Transverse colon (tissue), 4 donors: ENCODE measurements at regions not wholly inside any gene's neighbourhood (a gene's known extent, or its start where the extent isn't known, plus 50 kb on each side); places are given as distances from the start of the nearest gene placed in this dataset.

Experiments
- DNase-seq: peaks from one replicate; pipeline ENCODE4 v3.0.0-alpha.2; 2019
- H3K27ac ChIP-seq, 4 donors: fragments of 200-600 bp; sonication (generic); 2 replicates each; pipeline ENCODE4 v1.5.1; 2016 to 2018; ENCODE audit warnings: inconsistent platforms in 4 of 4
- H3K27me3 ChIP-seq: fragments of 200-600 bp; sonication (generic); 2 replicates; pipeline ENCODE4 v1.5.1; 2017; ENCODE audit warnings: inconsistent platforms
- H3K36me3 ChIP-seq, 4 donors: fragments of 200-600 bp; sonication (generic); 2 replicates each; pipeline ENCODE4 v1.5.1; 2017 to 2019; ENCODE audit warnings: inconsistent platforms in 4 of 4
- H3K4me1 ChIP-seq, 4 donors: fragments of 200-600 bp; sonication (generic); 2 replicates each; pipeline ENCODE4 v1.5.1; 2017 to 2020; ENCODE audit warnings: inconsistent platforms in 4 of 4
- H3K4me3 ChIP-seq, 4 donors: fragments of 200-600 bp; sonication (generic); 1 replicate in 1 of 4; 2 replicates in 3 of 4; pipeline versions ENCODE4 v1.5.1 to v1.6.1; 2017 to 2019; ENCODE audit warnings: inconsistent platforms in 4 of 4
- H3K9me3 ChIP-seq, 2 donors: fragments of 200-600 bp; sonication (generic); 2 replicates each; pipeline ENCODE4 v1.5.1; 2017 to 2019; ENCODE audit warnings: inconsistent platforms in 2 of 2
- CTCF ChIP-seq, 5 experiments: fragments of 200-600 bp in 3 of 5; fragments of 450-650 bp in 2 of 5; sonication (generic) in 3 of 5; IDR thresholded peaks; 1 replicate in 2 of 5; 2 replicates in 3 of 5; pipeline ENCODE4 v1.5.1; 2016 to 2017; ENCODE audit warnings: antibody characterized with exemption in 5 of 5, inconsistent platforms in 3 of 5, mild to moderate bottlenecking in 2 of 5, moderate library complexity in 1 of 5
- EP300 ChIP-seq: sonication (generic); formaldehyde crosslinking; IDR thresholded peaks from one replicate; pipeline ENCODE4 v1.6.1; 2017; ENCODE audit warnings: antibody characterized with exemption, low read depth
- POLR2A ChIP-seq: fragments of 450-650 bp; IDR thresholded peaks from one replicate; pipeline ENCODE4 v1.6.1; 2016; ENCODE audit warnings: antibody characterized with exemption, mild to moderate bottlenecking, moderate library complexity
- POLR2AphosphoS5 ChIP-seq, 3 donors: sonication (generic); formaldehyde crosslinking; IDR thresholded peaks; one replicate each; pipeline ENCODE4 v1.6.1; 2016; ENCODE audit warnings: antibody characterized with exemption in 3 of 3
- WGBS, 2 donors: methylation state at CpG; one replicate each; pipeline ENCODE4 v1.1.5; 2018; ENCODE audit warnings: low coverage in 1 of 2; 5-methylcytosine and 5-hydroxymethylcytosine counted together
- in situ Hi-C, 4 donors: fragments of 200-750 bp; cut with MboI; loops; one replicate each; pipeline versions ENCODE4 v1.15.0 to v1.15.1; 2017; ENCODE audit warnings: low sequenced_read_pairs in 3 of 4, low pct_ligation_motif_present in 1 of 4, low pct_unique_long_range_greater_than_20kb in 1 of 4
- intact Hi-C: fragments of 100-400 bp; cut with DNase I; formaldehyde crosslinking; loops from one replicate; pipeline ENCODE4 v1.15.1; 2023; ENCODE audit warnings: low total_unique reads

DNA sequence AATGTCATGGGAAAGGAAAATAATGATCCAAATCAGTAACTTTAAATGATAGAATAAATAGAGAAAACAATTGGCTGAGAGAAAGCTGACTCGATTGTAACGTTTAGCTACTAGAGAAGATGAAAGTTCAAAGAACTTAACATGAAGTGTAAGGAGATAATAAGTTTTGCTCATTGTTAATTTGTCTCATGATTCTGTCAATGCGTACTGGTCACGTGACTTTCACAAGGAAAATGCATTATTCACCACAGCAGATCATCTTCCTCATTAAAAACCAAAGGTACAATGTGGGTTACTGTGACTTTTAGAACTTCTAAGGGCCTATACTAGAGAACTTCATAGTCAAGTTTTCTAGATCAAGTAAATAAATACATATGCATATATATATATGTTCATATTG is 1207.2 kb downstream of the EFNB2 start:
- H3K9me3 ChIP-seq = no peaks in the 10 kb centered on the region
- no peaks in the 10 kb centered on the region for H3K27me3 ChIP-seq
- intact Hi-C loops = no loop called here
- TF ChIP-seq POLR2A (no peak), POLR2AphosphoS5 (IDR thresholded peaks at IDR 0.05) (no peak), EP300 (no peak), CTCF (IDR thresholded peaks at IDR 0.05) (no peak)
- in situ Hi-C loops = no loop called here
- H3K27ac ChIP-seq = no peak overlapping the region
- no peak for DNase-seq
- 81 to 87% methylated on average over 4 of the region's 4 CpGs for WGBS, 2 donors
- H3K4me1 ChIP-seq = no peaks in the 10 kb centered on the region
- no peaks in the 10 kb centered on the region for H3K36me3 ChIP-seq
- no peak overlapping the region for H3K4me3 ChIP-seq

DNA sequence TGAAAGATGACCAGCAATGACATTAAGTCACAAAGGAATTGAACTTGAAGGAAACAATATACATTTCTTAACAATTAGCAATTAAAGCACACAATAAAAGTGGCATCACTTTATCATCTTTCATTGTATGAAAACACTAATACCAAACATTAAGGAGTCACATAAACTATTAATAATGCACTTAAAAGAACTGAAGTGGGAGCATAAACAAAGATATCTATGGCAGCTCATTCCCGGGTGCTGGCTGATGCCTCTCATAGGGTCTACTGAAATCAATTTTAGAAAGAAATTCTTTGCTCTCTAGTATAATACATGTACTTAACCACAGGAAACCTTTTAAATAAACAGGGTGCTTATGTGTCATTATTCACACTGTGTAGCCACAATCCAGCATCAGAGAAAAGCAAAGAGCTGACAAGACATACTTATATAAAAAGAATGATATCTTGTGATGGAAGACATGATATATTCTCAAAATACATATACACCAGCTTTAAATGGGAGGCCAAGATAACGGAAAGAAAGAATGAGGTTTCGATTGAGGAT is 1207.8 kb downstream of the EFNB2 start:
- Histone ChIP-seq H3K36me3 (no peaks in the 10 kb centered on the region), H3K27me3 (no peaks in the 10 kb centered on the region), H3K27ac (no peak overlapping the region), H3K9me3 (no peaks in the 10 kb centered on the region), H3K4me3 (no peak overlapping the region), H3K4me1 (no peaks in the 10 kb centered on the region)
- TF ChIP-seq POLR2AphosphoS5 (IDR thresholded peaks at IDR 0.05) = no peak
- TF ChIP-seq CTCF (IDR thresholded peaks at IDR 0.05) = no peak
- TF ChIP-seq EP300 = no peak
- no peak for TF ChIP-seq POLR2A
- no peak for DNase-seq
- 77 to 82% methylated on average over 3 of the region's 3 CpGs for WGBS, 2 donors
- intact Hi-C loops = no loop called here
- in situ Hi-C loops = no loop called here

GRCh38 chr13:105319875-105320274 is 1215.6 kb downstream of the EFNB2 start:
- H3K27me3 ChIP-seq = no peaks in the 10 kb centered on the region
- no peaks in the 10 kb centered on the region for H3K4me1 ChIP-seq
- H3K9me3 ChIP-seq = no peaks in the 10 kb centered on the region
- in situ Hi-C loops (no loop called here), intact Hi-C loops (no loop called here)
- no peak overlapping the region for H3K27ac ChIP-seq
- no peak overlapping the region for H3K4me3 ChIP-seq
- no peaks in the 10 kb centered on the region for H3K36me3 ChIP-seq
- no peak for DNase-seq
- TF ChIP-seq CTCF (IDR thresholded peaks at IDR 0.05) (no peak), POLR2A (no peak), EP300 (no peak), POLR2AphosphoS5 (IDR thresholded peaks at IDR 0.05) (no peak)
- WGBS, 2 donors = 75 to 85% methylated on average over 5 to 6 of the region's 6 CpGs

DNA sequence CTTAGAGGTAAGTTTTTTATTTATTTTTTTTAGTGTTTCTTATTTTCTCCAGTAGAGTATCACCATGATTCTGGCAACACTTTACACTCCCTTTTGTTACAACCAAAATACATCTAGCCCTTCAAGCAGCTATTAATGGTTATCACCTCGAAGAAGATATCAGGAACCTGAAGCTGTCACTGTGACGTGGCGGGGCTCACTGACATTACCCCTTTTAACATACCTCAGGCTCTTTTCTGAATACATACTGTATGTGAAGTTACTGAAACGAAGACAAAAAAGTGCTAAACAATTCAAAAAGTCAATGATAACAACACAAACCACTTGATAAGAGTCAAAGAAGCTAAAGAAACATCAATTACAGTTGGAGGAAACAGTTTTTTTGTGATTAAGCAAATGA is 1218.7 kb downstream of the EFNB2 start:
- Histone ChIP-seq H3K9me3 (no peaks in the 10 kb centered on the region), H3K4me3 (no peak overlapping the region), H3K27ac (no peak overlapping the region), H3K36me3 (no peaks in the 10 kb centered on the region), H3K4me1 (no peaks in the 10 kb centered on the region), H3K27me3 (no peaks in the 10 kb centered on the region)
- no peak for DNase-seq
- TF ChIP-seq CTCF (IDR thresholded peaks at IDR 0.05) = no peak
- in situ Hi-C loops (no loop called here), intact Hi-C loops (no loop called here)
- WGBS, 2 donors = 83 to 87% methylated on average over 4 of the region's 4 CpGs
